GOT3 (cell line): ENCODE measurements at regions not wholly inside any gene's neighbourhood (a gene's known extent, or its start where the extent isn't known, plus 50 kb on each side); places are given as distances from the start of the nearest gene placed in this dataset.
"Not testable (repeated sequence)": the region's sequence is repeated elsewhere in the genome, so short reads cannot be mapped to it uniquely, and the experiment has no call there.

Experiments
- DNase-seq: peaks from one replicate; lab custom pipeline; 2025; ENCODE audit warnings: mixed read lengths; lab: John Stamatoyannopoulos, UW

GRCh38 chr13:99075268-99076191, 97.7 kb upstream of the DOCK9 start:
- no peak for DNase-seq

GRCh38 chr13:99078017-99078771, 100.3 kb upstream of the DOCK9 start:
- no peak for DNase-seq

- no peak for DNase-seq
Measured at GRCh38 chr13:99080131-99080530, 102.3 kb upstream of the DOCK9 start.

GRCh38 chr13:99083981-99084380, 106.1 kb upstream of the DOCK9 start:
- DNase-seq: no peak

GRCh38 chr13:99085139-99085807, 107.4 kb upstream of the DOCK9 start:
- DNase-seq: no peak

- no peak for DNase-seq
Measured at GRCh38 chr13:99085808-99086266, 108.0 kb upstream of the DOCK9 start.

- DNase-seq: no peak
Measured at GRCh38 chr13:99086267-99087097, 108.6 kb upstream of the DOCK9 start.

GRCh38 chr13:99087098-99087953, 109.5 kb upstream of the DOCK9 start:
- DNase-seq: peak; percentile 58

GRCh38 chr13:99087954-99088491, 110.2 kb upstream of the DOCK9 start:
- DNase-seq: no peak

- DNase-seq: no peak
Measured at GRCh38 chr13:99093997-99094396, 106.7 kb upstream of the UBAC2 start.

- not testable (repeated sequence) for DNase-seq
Measured at GRCh38 chr13:99101831-99102230, 98.8 kb upstream of the UBAC2 start.

- no peak for DNase-seq
Measured at GRCh38 chr13:99103536-99103935, 97.1 kb upstream of the UBAC2 start.

GRCh38 chr13:99104396-99104795, 96.3 kb upstream of the UBAC2 start:
- DNase-seq: no peak

- DNase-seq: no peak
Measured at GRCh38 chr13:99105160-99105559, 95.5 kb upstream of the UBAC2 start.

- no peak for DNase-seq
Measured at GRCh38 chr13:99113351-99113750, 87.3 kb upstream of the UBAC2 start.

- DNase-seq: no peak
Measured at GRCh38 chr13:99118179-99118578, 82.5 kb upstream of the UBAC2 start.

GRCh38 chr13:99119656-99120055, 81.0 kb upstream of the UBAC2 start:
- DNase-seq: no peak

GRCh38 chr13:99120751-99121150, 79.9 kb upstream of the UBAC2 start:
- no peak for DNase-seq

GRCh38 chr13:99122171-99122570, 78.5 kb upstream of the UBAC2 start:
- DNase-seq: no peak
